ENCODE measurements at regions not wholly inside any gene's neighbourhood (a gene's known extent, or its start where the extent isn't known, plus 50 kb on each side); places are given as distances from the start of the nearest gene placed in this dataset.

- peaks cover 11% of the 10 kb centered on the region; the same call in 1 of the 2 replicates for H3K9me3 Mint-ChIP-seq
- no peak for TF ChIP-seq CTCF (IDR thresholded peaks at IDR 0.05)
- DNase-seq, result no peak
- no peaks in the 10 kb centered on the region; the same call in 1 of the 2 replicates for H3K27me3 Mint-ChIP-seq (ENCODE audit: insufficient read depth)
- no peak overlapping the region for H3K27ac Mint-ChIP-seq
- no peaks in the 10 kb centered on the region for H3K36me3 Mint-ChIP-seq (ENCODE audit: low read depth)
- H3K4me3 Mint-ChIP-seq, result no peak overlapping the region
- no peaks in the 10 kb centered on the region for H3K4me1 Mint-ChIP-seq (ENCODE audit: low read depth)
Observed at GRCh38 chr5:28174691-28175090, 1136.3 kb upstream of the CDH9 start.

- no peak for TF ChIP-seq CTCF (IDR thresholded peaks at IDR 0.05)
- no peaks in the 10 kb centered on the region for H3K27me3 Mint-ChIP-seq (ENCODE audit: insufficient read depth)
- DNase-seq, result no peak
- H3K4me3 Mint-ChIP-seq, result no peak overlapping the region
- no peaks in the 10 kb centered on the region for H3K36me3 Mint-ChIP-seq (ENCODE audit: low read depth)
- no peaks in the 10 kb centered on the region for H3K4me1 Mint-ChIP-seq (ENCODE audit: low read depth)
- H3K27ac Mint-ChIP-seq, result no peak overlapping the region
- H3K9me3 Mint-ChIP-seq, result peaks cover 16% of the 10 kb centered on the region; the same call in 1 of the 2 replicates
Observed at GRCh38 chr5:28165096-28165495, 1126.7 kb upstream of the CDH9 start.

GRCh38 chr5:28164568-28164967 lies 1126.2 kb upstream of the CDH9 start:
- TF ChIP-seq CTCF (IDR thresholded peaks at IDR 0.05), result no peak
- Mint-ChIP-seq H3K27ac (no peak overlapping the region), H3K9me3 (peaks cover 20% of the 10 kb centered on the region; the same call in 1 of the 2 replicates), H3K4me1 (ENCODE audit: low read depth) (no peaks in the 10 kb centered on the region), H3K27me3 (ENCODE audit: insufficient read depth) (no peaks in the 10 kb centered on the region), H3K4me3 (no peak overlapping the region), H3K36me3 (ENCODE audit: low read depth) (no peaks in the 10 kb centered on the region)
- no peak for DNase-seq

GRCh38 chr5:28156981-28157380 lies 1118.6 kb upstream of the CDH9 start:
- Mint-ChIP-seq H3K36me3 (ENCODE audit: low read depth) (no peaks in the 10 kb centered on the region), H3K27ac (no peak overlapping the region), H3K4me3 (no peak overlapping the region), H3K27me3 (ENCODE audit: insufficient read depth) (no peaks in the 10 kb centered on the region), H3K9me3 (peaks cover 25% of the 10 kb centered on the region), H3K4me1 (ENCODE audit: low read depth) (no peaks in the 10 kb centered on the region)
- DNase-seq, result no peak
- TF ChIP-seq CTCF (IDR thresholded peaks at IDR 0.05), result no peak

GRCh38 chr5:28143519-28143918 lies 1105.1 kb upstream of the CDH9 start:
- Mint-ChIP-seq H3K4me3 (no peak overlapping the region), H3K9me3 (peaks cover 35% of the 10 kb centered on the region), H3K27me3 (ENCODE audit: insufficient read depth) (no peaks in the 10 kb centered on the region), H3K27ac (no peak overlapping the region), H3K4me1 (ENCODE audit: low read depth) (no peaks in the 10 kb centered on the region), H3K36me3 (ENCODE audit: low read depth) (no peaks in the 10 kb centered on the region; the same call in 1 of the 2 replicates)
- TF ChIP-seq CTCF (IDR thresholded peaks at IDR 0.05), result no peak
- no peak for DNase-seq

GRCh38 chr5:28132151-28132550 lies 1093.8 kb upstream of the CDH9 start:
- Mint-ChIP-seq H3K4me1 (ENCODE audit: low read depth) (no peaks in the 10 kb centered on the region), H3K27ac (no peak overlapping the region), H3K4me3 (no peak overlapping the region), H3K27me3 (ENCODE audit: insufficient read depth) (no peaks in the 10 kb centered on the region), H3K9me3 (peaks cover 21% of the 10 kb centered on the region), H3K36me3 (ENCODE audit: low read depth) (no peaks in the 10 kb centered on the region)
- TF ChIP-seq CTCF (IDR thresholded peaks at IDR 0.05), result no peak
- DNase-seq, result no peak
